Right kidney (tissue), 1 donor: ENCODE measurements at regions not wholly inside any gene's neighbourhood (a gene's known extent, or its start where the extent isn't known, plus 50 kb on each side); places are given as distances from the start of the nearest gene placed in this dataset.

Source experiments
- DNase-seq: peaks from one replicate; pipeline ENCODE4 v3.0.0-alpha.2; 2016

- no peak for DNase-seq
Observed at GRCh38 chr13:40438022-40438680, 228.3 kb downstream of the FOXO1 start.

GRCh38 chr13:40438999-40439797 is 227.2 kb downstream of the FOXO1 start:
- DNase-seq = no peak

GRCh38 chr13:40439928-40440327 is 226.5 kb downstream of the FOXO1 start:
- no peak for DNase-seq

- no peak for DNase-seq
Observed at GRCh38 chr13:40440990-40441820, 225.2 kb downstream of the FOXO1 start.

- no peak for DNase-seq
Observed at GRCh38 chr13:40442231-40442630, 224.2 kb downstream of the FOXO1 start.

GRCh38 chr13:40442826-40443225 is 223.6 kb downstream of the FOXO1 start:
- DNase-seq = no peak

GRCh38 chr13:40444241-40444640 is 222.2 kb downstream of the FOXO1 start:
- DNase-seq = no peak

GRCh38 chr13:40445557-40445990 is 220.9 kb downstream of the FOXO1 start:
- no peak for DNase-seq

GRCh38 chr13:40446365-40446764 is 220.1 kb downstream of the FOXO1 start:
- no peak for DNase-seq

- no peak for DNase-seq
Observed at GRCh38 chr13:40447857-40448256, 218.6 kb downstream of the FOXO1 start.

GRCh38 chr13:40452038-40452666 is 214.3 kb downstream of the FOXO1 start:
- no peak for DNase-seq

- no peak for DNase-seq
Observed at GRCh38 chr13:40452741-40453334, 213.6 kb downstream of the FOXO1 start.

- DNase-seq = no peak
Observed at GRCh38 chr13:40453351-40454021, 213.0 kb downstream of the FOXO1 start.

- DNase-seq = no peak
Observed at GRCh38 chr13:40456397-40456953, 210.0 kb downstream of the FOXO1 start.

- no peak for DNase-seq
Observed at GRCh38 chr13:40456979-40457553, 209.4 kb downstream of the FOXO1 start.

GRCh38 chr13:40457929-40458719 is 208.3 kb downstream of the FOXO1 start:
- peak; percentile 55 for DNase-seq

- no peak for DNase-seq
Observed at GRCh38 chr13:40458720-40458990, 207.8 kb downstream of the FOXO1 start.

GRCh38 chr13:40460116-40460515 is 206.3 kb downstream of the FOXO1 start:
- no peak for DNase-seq

- DNase-seq = no peak
Observed at GRCh38 chr13:40464337-40465014, 202.0 kb downstream of the FOXO1 start.

- DNase-seq = no peak
Observed at GRCh38 chr13:40465015-40465390, 201.4 kb downstream of the FOXO1 start.
